GM21360 (cell line): ENCODE measurements at regions not wholly inside any gene's neighbourhood (a gene's known extent, or its start where the extent isn't known, plus 50 kb on each side); places are given as distances from the start of the nearest gene placed in this dataset.
"Not testable (repeated sequence)": the region's sequence is repeated elsewhere in the genome, so short reads cannot be mapped to it uniquely, and the experiment has no call there.

Experiments
- ATAC-seq: cut with Tn5 transposase; IDR thresholded peaks from one replicate; pipeline ENCODE4 v1.9.1; 2021; ENCODE audit warnings: mild to moderate bottlenecking, moderate library complexity; ENCODE audit not compliant: unreplicated experiment

DNA sequence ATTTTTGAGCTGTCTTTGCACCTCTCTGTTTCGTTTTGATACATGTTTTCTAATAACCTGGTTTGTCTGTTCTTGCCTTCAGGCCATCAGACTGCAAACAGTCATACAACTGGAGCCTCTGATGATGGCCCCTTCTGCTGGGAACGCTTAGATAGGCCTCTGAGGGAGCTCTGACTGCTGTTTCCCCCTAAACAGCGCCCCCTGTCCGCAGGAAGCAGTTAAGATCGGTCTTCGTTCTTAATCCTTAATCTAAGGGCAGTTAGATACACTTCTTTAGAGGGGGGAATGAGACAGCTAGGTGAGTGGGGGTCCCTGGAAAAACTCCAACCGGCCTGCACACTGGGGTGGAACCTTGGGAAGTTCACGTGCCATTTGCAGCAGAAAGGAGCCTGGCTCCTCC lies 1338.8 kb upstream of the SEL1L start:
- no peak for ATAC-seq

- ATAC-seq, result no peak
Observed at GRCh38 chr14:82878951-82879350, 1345.3 kb upstream of the SEL1L start.

DNA sequence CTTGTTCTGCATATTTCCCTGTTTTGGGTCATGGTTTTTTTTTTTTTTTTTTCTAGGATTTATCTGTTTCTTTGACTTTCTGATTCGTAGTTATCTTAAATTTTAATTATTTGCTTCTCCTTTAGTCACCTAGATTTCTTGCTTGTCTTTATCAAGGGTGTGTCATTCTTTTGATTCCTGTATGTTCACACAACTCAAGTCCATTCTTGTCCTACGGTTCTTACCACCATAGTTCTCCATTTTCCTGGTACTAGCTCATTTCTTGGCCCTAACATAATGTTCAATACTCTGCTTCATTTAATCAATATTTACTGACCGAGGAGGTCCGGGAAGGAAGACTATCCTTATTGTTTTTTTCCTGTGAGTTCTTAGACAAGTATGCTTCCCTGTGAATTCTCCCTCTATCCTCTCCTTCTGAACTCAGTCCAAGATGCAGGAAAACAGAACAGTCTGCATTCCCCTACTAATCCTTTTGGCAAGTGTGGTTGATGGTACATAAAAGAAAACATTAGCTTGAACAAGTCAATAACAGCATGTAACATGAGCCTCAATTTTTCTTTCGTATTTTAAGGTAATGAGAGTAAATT lies 1346.4 kb upstream of the SEL1L start:
- ATAC-seq, result no peak

DNA sequence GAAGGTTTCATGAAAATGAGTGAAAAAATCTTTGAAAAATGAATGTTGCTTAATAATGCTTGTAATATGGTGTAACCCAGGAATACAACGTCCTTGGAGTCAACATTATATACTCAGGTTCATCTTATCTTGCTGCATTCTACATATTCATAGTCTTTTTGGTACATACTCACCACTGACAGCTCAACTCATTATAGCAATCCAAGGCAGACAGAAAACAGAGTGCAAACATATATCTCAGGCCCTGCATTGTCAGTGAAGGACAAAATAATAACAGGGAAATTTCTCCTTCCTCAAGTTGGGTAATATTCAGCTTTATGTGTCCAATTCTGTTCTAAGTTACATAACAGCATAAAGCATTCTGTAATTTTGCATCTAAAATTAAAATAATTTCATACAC lies 1353.0 kb upstream of the SEL1L start:
- no peak for ATAC-seq

DNA sequence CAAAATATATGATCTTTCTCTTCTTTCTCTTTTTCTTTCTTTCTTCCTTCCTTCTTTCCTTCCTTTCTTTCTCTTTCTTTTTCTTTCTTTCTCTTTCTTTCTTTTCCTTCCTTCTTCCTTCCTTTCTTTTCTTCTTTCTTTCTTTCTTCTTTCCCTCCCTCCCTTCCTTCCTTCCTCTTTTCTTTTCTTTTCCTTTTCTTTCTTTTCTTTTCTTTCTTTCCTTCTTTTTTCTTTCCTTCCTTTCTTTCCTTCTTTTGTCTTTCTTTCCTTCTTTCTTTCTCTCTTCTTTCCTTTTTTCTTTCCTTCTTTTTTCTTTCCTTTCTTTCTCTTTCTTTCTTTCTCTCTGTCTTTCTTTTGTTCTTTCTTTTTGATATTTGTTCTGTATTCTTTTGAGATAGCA lies 1356.0 kb upstream of the SEL1L start:
- no peak for ATAC-seq

GRCh38 chr14:82896476-82896875 lies 1362.8 kb upstream of the SEL1L start:
- no peak for ATAC-seq

- ATAC-seq, result no peak
Observed at GRCh38 chr14:82897469-82898308, 1364.0 kb upstream of the SEL1L start.

GRCh38 chr14:82905762-82906161 lies 1372.1 kb upstream of the SEL1L start:
- ATAC-seq, result no peak

DNA sequence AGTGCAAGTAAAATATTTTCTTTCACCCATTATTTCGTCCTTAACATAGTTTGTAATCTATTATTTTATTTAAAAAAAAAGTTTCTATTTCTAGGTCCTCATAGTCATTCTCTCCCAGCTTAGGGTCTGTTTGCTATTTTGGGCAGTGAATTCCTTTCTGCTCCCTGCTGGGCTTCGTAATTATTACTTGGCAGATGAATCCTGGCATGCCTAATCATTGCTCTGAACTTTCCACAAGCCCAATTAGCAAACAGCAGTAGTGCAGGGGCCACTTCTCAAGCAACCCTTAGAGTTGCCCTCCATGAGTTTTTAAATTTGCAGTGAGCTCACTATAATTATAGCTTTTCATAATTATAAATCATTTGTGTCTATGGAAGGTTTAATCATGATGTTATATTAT lies 1378.3 kb upstream of the SEL1L start:
- no peak for ATAC-seq

DNA sequence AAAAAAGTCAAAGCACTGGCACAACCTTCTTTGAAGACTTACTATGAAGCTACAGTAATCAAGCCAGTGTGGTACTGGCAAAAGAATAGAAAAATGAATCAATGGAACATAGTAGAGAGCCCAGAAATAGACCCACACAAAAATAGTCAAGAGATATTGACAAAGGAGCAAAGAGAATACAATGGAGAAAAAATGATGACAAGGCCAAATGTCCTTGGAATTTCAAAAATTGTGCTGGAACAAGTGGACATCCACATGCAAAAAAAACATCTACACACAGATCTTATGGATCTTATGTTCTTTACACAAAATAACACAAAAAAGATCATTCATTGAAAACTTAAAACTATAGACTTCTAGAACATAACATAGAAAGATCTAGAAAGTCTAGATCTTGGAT lies 1379.7 kb upstream of the SEL1L start:
- ATAC-seq, result no peak

DNA sequence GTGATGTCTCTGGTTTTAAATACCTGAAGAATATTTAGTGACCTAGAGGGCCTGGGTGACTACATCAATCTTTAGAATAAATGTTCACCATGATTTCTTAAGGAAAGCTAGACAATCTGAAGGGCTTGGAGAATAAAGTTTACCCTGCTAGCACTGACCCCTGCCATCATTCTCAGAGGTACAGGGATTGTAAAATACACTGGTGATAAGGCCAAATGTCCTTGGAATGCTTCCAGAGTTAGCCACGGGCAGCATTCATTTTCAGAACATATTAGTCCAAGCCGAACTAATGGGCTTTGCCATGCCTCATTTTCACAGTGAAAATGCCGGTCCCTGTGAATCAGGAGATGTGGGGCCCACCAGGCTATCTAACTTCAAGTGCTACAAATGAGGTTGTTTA lies 1381.7 kb upstream of the SEL1L start:
- ATAC-seq, result no peak

DNA sequence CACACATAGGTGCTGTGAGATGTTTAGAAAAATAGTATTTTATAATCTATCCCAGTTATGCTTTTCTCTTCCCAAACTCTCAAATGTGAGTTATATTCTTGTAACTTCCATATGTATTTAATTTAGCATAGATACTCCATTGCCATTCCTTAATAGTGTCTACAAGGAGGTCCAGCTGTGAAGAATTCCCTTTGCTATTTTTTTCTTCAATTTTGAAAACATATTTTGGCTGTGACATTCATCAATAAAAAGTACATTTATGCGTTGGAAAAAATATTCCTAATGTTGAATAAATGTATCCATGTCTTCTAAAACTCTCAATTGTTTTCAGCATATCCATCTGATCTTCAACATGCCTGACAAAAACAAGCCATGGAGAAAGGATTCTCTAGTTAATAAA lies 1402.0 kb upstream of the SEL1L start:
- no peak for ATAC-seq

- ATAC-seq, result no peak
Observed at GRCh38 chr14:82951171-82951570, 1417.5 kb upstream of the SEL1L start.

- ATAC-seq, result no peak
Observed at GRCh38 chr14:82963756-82964155, 1430.1 kb upstream of the SEL1L start.

GRCh38 chr14:82987502-82988124 lies 1454.0 kb upstream of the SEL1L start:
- no peak for ATAC-seq

GRCh38 chr14:82994547-82994946 lies 1460.9 kb upstream of the SEL1L start:
- not testable (repeated sequence) for ATAC-seq

- no peak for ATAC-seq
Observed at GRCh38 chr14:82999802-83000201, 1466.1 kb upstream of the SEL1L start.

- no peak for ATAC-seq
Observed at GRCh38 chr14:83004456-83005006, 1470.9 kb upstream of the SEL1L start.

GRCh38 chr14:83006121-83006670 lies 1472.5 kb upstream of the SEL1L start:
- ATAC-seq, result no peak

DNA sequence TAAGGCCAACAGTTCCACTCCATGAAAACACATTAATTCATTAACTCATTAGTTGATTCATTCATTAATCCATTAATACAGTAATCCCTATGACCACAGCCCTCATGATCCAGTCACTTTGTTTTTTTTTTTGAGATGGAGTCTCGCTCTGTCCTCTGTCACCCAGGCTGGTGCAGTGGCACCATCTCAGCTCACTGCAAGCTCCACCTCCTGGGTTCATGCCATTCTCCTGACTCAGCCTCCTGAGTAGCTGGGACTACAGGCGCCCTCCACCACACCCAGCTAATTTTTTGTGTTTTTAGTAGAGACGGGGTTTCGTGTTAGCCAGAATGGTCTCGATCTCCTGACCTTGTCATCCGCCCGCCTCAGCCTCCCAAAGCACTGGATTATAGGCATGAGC lies 1473.4 kb upstream of the SEL1L start:
- ATAC-seq, result not testable (repeated sequence)

GRCh38 chr14:83007641-83008225 lies 1474.1 kb upstream of the SEL1L start:
- no peak for ATAC-seq
